ENCODE measurements at regions not wholly inside any gene's neighbourhood (a gene's known extent, or its start where the extent isn't known, plus 50 kb on each side); places are given as distances from the start of the nearest gene placed in this dataset.

GRCh38 chr7:91551377-91552175, 287.3 kb downstream of the FZD1 start:
- no peak for TF ChIP-seq POLR2A (IDR thresholded peaks at IDR 0.05)
- TF ChIP-seq, protein P1, sequence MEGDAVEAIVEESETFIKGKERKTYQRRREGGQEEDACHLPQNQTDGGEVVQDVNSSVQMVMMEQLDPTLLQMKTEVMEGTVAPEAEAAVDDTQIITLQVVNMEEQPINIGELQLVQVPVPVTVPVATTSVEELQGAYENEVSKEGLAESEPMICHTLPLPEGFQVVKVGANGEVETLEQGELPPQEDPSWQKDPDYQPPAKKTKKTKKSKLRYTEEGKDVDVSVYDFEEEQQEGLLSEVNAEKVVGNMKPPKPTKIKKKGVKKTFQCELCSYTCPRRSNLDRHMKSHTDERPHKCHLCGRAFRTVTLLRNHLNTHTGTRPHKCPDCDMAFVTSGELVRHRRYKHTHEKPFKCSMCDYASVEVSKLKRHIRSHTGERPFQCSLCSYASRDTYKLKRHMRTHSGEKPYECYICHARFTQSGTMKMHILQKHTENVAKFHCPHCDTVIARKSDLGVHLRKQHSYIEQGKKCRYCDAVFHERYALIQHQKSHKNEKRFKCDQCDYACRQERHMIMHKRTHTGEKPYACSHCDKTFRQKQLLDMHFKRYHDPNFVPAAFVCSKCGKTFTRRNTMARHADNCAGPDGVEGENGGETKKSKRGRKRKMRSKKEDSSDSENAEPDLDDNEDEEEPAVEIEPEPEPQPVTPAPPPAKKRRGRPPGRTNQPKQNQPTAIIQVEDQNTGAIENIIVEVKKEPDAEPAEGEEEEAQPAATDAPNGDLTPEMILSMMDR (IDR thresholded peaks at IDR 0.05) = no peak
